ENCODE measurements at regions not wholly inside any gene's neighbourhood (a gene's known extent, or its start where the extent isn't known, plus 50 kb on each side); places are given as distances from the start of the nearest gene placed in this dataset.
"Not testable (repeated sequence)": the region's sequence is repeated elsewhere in the genome, so short reads cannot be mapped to it uniquely, and the experiment has no call there.

DNA sequence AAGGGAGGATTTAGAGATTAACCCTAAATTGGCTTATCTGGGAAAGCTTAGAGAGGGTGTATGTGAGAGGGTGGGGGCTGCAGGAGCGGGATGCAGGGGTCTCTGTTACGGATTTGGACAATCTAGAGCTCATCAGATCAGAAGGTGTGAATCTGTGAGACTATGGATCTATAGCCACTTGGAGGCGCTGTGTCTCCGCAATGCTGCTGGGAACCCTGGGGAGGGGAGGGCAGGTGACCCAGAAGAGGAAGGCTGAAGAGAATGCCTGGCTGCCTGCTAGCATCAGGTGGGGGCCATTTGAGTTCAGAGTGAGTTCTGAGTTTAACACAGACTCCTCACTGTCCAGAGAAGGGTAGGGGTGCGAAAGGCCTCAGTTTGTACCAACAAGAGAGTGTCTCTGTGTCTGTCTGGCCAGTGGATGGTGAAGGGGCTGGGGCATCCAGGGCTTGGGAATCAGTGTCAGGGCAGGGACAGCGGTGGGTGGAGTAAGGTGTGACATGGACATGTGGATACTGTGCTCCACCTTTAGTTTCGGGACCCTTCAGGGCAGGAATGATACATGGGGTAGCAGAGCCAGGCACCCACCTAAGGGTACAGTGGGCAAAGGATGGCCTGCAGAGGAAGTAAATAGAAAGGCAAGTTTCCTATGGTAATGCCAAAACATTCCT, 187.3 kb upstream of the PRSS58 start:
- peak; percentile 48 for DNase-seq
- Mint-ChIP-seq H3K9me3 (no peaks in the 10 kb centered on the region), H3K27me3 (peaks cover 8% of the 10 kb centered on the region), H3K36me3 (ENCODE audit: low read depth) (no peaks in the 10 kb centered on the region), H3K27ac (no peak overlapping the region), H3K4me3 (no peak overlapping the region), H3K4me1 (peaks cover 37% of the 10 kb centered on the region)
- POLR2A ChIA-PET = no interaction called here
- CTCF ChIA-PET = interaction anchor here (0.6 to 6.0 kb wide), 12 partner anchors 10 to 368 kb away, joined by 3 to 34 read pairs (median 4); no protein-coding TSS in a partner anchor

GRCh38 chr7:142443216-142444010, 185.6 kb upstream of the PRSS58 start:
- CTCF ChIA-PET = interaction anchor here (0.9 to 6.0 kb wide), 6 partner anchors 8 to 142 kb away, joined by 3 to 34 read pairs (median 5); no protein-coding TSS in a partner anchor

GRCh38 chr7:142442396-142442795, 184.5 kb upstream of the PRSS58 start:
- Mint-ChIP-seq H3K27ac (peak overlapping the region; percentile 22), H3K4me1 (peaks cover 48% of the 10 kb centered on the region), H3K36me3 (ENCODE audit: low read depth) (no peaks in the 10 kb centered on the region), H3K9me3 (no peaks in the 10 kb centered on the region), H3K27me3 (peaks cover 2% of the 10 kb centered on the region), H3K4me3 (no peak overlapping the region)
- POLR2A ChIA-PET = no interaction called here
- CTCF ChIA-PET = interaction anchor here (0.9 to 6.0 kb wide), 2 partner anchors 15 to 18 kb away, joined by 3 to 34 read pairs; no protein-coding TSS in a partner anchor
- DNase-seq = no peak

More at GRCh38 chr7:142443216-142444010, 185.6 kb upstream of the PRSS58 start:
- DNase-seq = no peak
- no peak overlapping the region for H3K27ac Mint-ChIP-seq
- POLR2A ChIA-PET = interaction anchor here (0.7 to 1.3 kb wide), 2 partner anchors 17 to 20 kb away, joined by 3 read pairs; no protein-coding TSS in a partner anchor
- peaks cover 5% of the 10 kb centered on the region for H3K27me3 Mint-ChIP-seq
- H3K4me1 Mint-ChIP-seq = peaks cover 45% of the 10 kb centered on the region
- no peak overlapping the region for H3K4me3 Mint-ChIP-seq
- no peaks in the 10 kb centered on the region for H3K36me3 Mint-ChIP-seq (ENCODE audit: low read depth)
- H3K9me3 Mint-ChIP-seq = no peaks in the 10 kb centered on the region

DNA sequence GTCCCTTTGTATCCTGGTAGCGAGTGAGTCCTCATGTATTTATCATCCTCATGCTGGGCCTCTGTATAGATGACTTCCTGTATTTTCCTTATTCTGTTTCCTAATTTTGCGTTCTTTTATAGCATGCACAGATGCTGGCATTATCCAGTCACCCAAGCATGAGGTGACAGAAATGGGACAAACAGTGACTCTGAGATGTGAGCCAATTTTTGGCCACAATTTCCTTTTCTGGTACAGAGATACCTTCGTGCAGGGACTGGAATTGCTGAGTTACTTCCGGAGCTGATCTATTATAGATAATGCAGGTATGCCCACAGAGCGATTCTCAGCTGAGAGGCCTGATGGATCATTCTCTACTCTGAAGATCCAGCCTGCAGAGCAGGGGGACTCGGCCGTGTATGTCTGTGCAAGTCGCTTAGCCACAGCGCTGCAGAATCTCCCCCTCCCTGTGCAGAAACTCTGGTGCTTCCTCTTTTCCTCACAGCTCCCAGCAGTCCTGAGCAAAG, 183.1 kb upstream of the PRSS58 start:
- peak; percentile 25 for DNase-seq
- no peak overlapping the region for H3K4me3 Mint-ChIP-seq
- H3K27ac Mint-ChIP-seq = no peak overlapping the region
- H3K36me3 Mint-ChIP-seq (ENCODE audit: low read depth) = no peaks in the 10 kb centered on the region
- POLR2A ChIA-PET = interaction anchor here (1.4 kb wide), 1 partner anchor 14 kb away, joined by 4 read pairs; no protein-coding TSS in a partner anchor
- CTCF ChIA-PET = interaction anchor here (0.9 to 6.0 kb wide), 5 partner anchors 20 to 187 kb away, joined by 3 to 34 read pairs (median 4); no protein-coding TSS in a partner anchor
- no peaks in the 10 kb centered on the region for H3K9me3 Mint-ChIP-seq
- no peaks in the 10 kb centered on the region for H3K27me3 Mint-ChIP-seq
- H3K4me1 Mint-ChIP-seq = peaks cover 52% of the 10 kb centered on the region

- H3K27ac Mint-ChIP-seq = no peak overlapping the region
- H3K4me1 Mint-ChIP-seq = peaks cover 58% of the 10 kb centered on the region
- H3K4me3 Mint-ChIP-seq = no peak overlapping the region
- ChIA-PET CTCF (interaction anchor here (0.9 to 6.0 kb wide), 7 partner anchors 20 to 188 kb away, joined by 3 to 34 read pairs (median 5); no protein-coding TSS in a partner anchor), POLR2A (interaction anchor here (1.2 to 1.4 kb wide), 2 partner anchors 15 to 94 kb away, joined by 3 to 4 read pairs; no protein-coding TSS in a partner anchor)
- H3K27me3 Mint-ChIP-seq = no peaks in the 10 kb centered on the region
- H3K36me3 Mint-ChIP-seq (ENCODE audit: low read depth) = no peaks in the 10 kb centered on the region
- no peak for DNase-seq
- no peaks in the 10 kb centered on the region for H3K9me3 Mint-ChIP-seq
Observed at GRCh38 chr7:142440219-142440905, 182.5 kb upstream of the PRSS58 start.

GRCh38 chr7:142439739-142440138, 181.9 kb upstream of the PRSS58 start:
- peaks cover 61% of the 10 kb centered on the region for H3K4me1 Mint-ChIP-seq
- ChIA-PET POLR2A (interaction anchor here (1.2 to 1.4 kb wide), 2 partner anchors 15 to 95 kb away, joined by 3 to 4 read pairs; no protein-coding TSS in a partner anchor), CTCF (interaction anchor here (0.5 to 6.0 kb wide), 7 partner anchors 21 to 418 kb away, joined by 3 to 34 read pairs (median 5); no protein-coding TSS in a partner anchor)
- no peak overlapping the region for H3K27ac Mint-ChIP-seq
- no peaks in the 10 kb centered on the region for H3K9me3 Mint-ChIP-seq
- no peaks in the 10 kb centered on the region for H3K36me3 Mint-ChIP-seq (ENCODE audit: low read depth)
- H3K4me3 Mint-ChIP-seq = no peak overlapping the region
- DNase-seq = no peak
- H3K27me3 Mint-ChIP-seq = no peaks in the 10 kb centered on the region

GRCh38 chr7:142438923-142439515, 181.2 kb upstream of the PRSS58 start:
- H3K4me1 Mint-ChIP-seq = peaks cover 65% of the 10 kb centered on the region
- H3K4me3 Mint-ChIP-seq = no peak overlapping the region
- H3K27ac Mint-ChIP-seq = no peak overlapping the region
- ChIA-PET CTCF (interaction anchor here (1.2 to 6.0 kb wide), 3 partner anchors 16 to 44 kb away, joined by 3 to 34 read pairs (median 17); no protein-coding TSS in a partner anchor), POLR2A (interaction anchor here (1.2 kb wide), 1 partner anchor 95 kb away, joined by 3 read pairs; no protein-coding TSS in a partner anchor)
- no peaks in the 10 kb centered on the region for H3K27me3 Mint-ChIP-seq
- DNase-seq = no peak
- no peaks in the 10 kb centered on the region for H3K9me3 Mint-ChIP-seq
- H3K36me3 Mint-ChIP-seq (ENCODE audit: low read depth) = no peaks in the 10 kb centered on the region

GRCh38 chr7:142438235-142438922, 180.5 kb upstream of the PRSS58 start:
- ChIA-PET CTCF (interaction anchor here (1.2 to 3.3 kb wide), 2 partner anchors 15 to 45 kb away, joined by 3 to 17 read pairs; no protein-coding TSS in a partner anchor), POLR2A (no interaction called here)
- peaks cover 66% of the 10 kb centered on the region for H3K4me1 Mint-ChIP-seq
- no peaks in the 10 kb centered on the region for H3K36me3 Mint-ChIP-seq (ENCODE audit: low read depth)
- no peaks in the 10 kb centered on the region for H3K27me3 Mint-ChIP-seq
- DNase-seq = peak; percentile 43
- no peaks in the 10 kb centered on the region for H3K9me3 Mint-ChIP-seq
- H3K27ac Mint-ChIP-seq = no peak overlapping the region
- H3K4me3 Mint-ChIP-seq = no peak overlapping the region

- no peak overlapping the region for H3K4me3 Mint-ChIP-seq
- H3K27ac Mint-ChIP-seq = no peak overlapping the region
- no peaks in the 10 kb centered on the region for H3K27me3 Mint-ChIP-seq
- ChIA-PET POLR2A (no interaction called here), CTCF (interaction anchor here (1.1 kb wide), 1 partner anchor 52 kb away, joined by 3 read pairs; no protein-coding TSS in a partner anchor)
- H3K4me1 Mint-ChIP-seq = peaks cover 63% of the 10 kb centered on the region
- no peaks in the 10 kb centered on the region for H3K36me3 Mint-ChIP-seq (ENCODE audit: low read depth)
- H3K9me3 Mint-ChIP-seq = no peaks in the 10 kb centered on the region
- DNase-seq = no peak
Observed at GRCh38 chr7:142437741-142438140, 179.9 kb upstream of the PRSS58 start.

DNA sequence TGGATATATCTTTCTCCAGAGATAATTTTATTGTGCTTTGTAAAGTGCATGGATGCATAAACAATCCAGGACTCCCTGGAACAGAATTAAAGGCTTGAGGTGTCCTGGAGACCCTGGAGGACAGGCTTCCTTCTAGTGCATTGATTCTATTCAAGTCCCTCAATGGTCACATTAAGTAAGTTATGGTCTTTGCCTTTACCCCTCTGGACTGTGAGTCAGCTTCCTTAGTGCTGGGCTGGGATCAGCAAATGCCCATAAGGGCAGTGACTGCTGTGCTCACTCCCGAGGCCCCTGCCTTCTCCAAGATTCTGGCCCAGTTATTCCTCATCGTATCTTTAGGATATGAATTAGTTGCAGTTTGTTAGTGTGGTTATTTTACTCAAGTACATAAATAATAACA, 178.7 kb upstream of the PRSS58 start:
- H3K4me3 Mint-ChIP-seq = no peak overlapping the region
- POLR2A ChIA-PET = no interaction called here

DNA sequence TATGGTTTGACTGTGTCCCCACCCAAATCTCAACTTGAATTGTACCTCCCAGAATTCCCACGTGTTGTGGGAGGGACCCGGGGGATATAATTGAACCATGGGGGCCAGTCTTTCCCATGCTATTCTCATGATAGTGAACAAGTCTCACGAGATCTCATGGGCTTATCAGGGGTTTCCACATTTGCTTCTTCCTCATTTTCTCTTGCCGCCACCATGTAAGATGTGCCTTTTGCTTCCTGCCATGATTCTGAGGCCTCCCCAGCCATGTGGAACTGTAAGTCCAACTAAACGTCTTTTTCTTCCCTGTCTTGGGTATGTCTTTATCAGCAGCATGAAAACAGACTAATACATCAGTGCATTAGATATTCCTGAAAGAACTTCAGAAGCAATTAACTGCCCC, 177.7 kb upstream of the PRSS58 start:
- H3K4me3 Mint-ChIP-seq; H3K9me3 Mint-ChIP-seq; POLR2A ChIA-PET; H3K36me3 Mint-ChIP-seq (ENCODE audit: low read depth); DNase-seq; H3K27me3 Mint-ChIP-seq; H3K27ac Mint-ChIP-seq: not testable (repeated sequence)
- CTCF ChIA-PET = interaction anchor here (0.8 to 3.3 kb wide), 5 partner anchors 9 to 29 kb away, joined by 3 to 14 read pairs (median 4); no protein-coding TSS in a partner anchor
- H3K4me1 Mint-ChIP-seq = peaks cover 44% of the 10 kb centered on the region

More for the DNA sequence above, 178.7 kb upstream of the PRSS58 start:
- H3K27ac Mint-ChIP-seq = no peak overlapping the region
- peaks cover 54% of the 10 kb centered on the region for H3K4me1 Mint-ChIP-seq
- DNase-seq = no peak
- CTCF ChIA-PET = interaction anchor here (1.1 kb wide), 1 partner anchor 51 kb away, joined by 3 read pairs; no protein-coding TSS in a partner anchor
- H3K36me3 Mint-ChIP-seq (ENCODE audit: low read depth) = no peaks in the 10 kb centered on the region
- H3K9me3 Mint-ChIP-seq = no peaks in the 10 kb centered on the region
- no peaks in the 10 kb centered on the region for H3K27me3 Mint-ChIP-seq

Data from activated CD4-positive, alpha-beta memory T cell treated with anti-CD3 and anti-CD28 coated beads, Interleukin-2, amount 10 ng/mL, durations not matched to agents 7 days and 5 days (primary cell).